ENCODE measurements at regions not wholly inside any gene's neighbourhood (a gene's known extent, or its start where the extent isn't known, plus 50 kb on each side); places are given as distances from the start of the nearest gene placed in this dataset.
A peak's percentile ranks its signal among the peaks of the same experiment; 100 is the strongest.

GRCh38 chr1:219313961-219314360, 140.3 kb downstream of the LYPLAL1 start:
- in situ Hi-C loops (cut with HindIII; ENCODE audit: low pct_ligation_motif_present, low pct_unique_long_range_greater_than_20kb, low sequenced_read_pairs) = no loop called here
- no peak for DNase-seq

DNA sequence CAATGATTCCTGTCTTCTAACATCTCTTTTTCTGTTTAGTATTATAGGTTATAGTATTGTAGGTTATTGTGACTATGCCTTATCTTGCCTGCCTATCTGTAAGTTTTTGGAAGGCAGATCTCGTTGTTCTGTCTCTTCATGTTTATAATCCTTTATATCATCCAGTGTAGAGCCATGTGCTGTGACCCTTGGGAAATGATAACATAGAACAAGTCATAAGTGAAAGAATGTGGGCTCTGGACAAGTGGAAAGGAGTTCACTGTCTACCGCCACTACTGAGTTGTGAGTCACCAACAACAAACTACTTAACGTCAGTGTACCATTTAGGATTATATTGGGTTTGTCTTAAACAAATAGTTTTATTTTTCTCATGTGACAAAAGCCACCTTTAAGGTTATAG, 139.3 kb downstream of the LYPLAL1 start:
- in situ Hi-C loops (cut with HindIII; ENCODE audit: low pct_ligation_motif_present, low pct_unique_long_range_greater_than_20kb, low sequenced_read_pairs) = no loop called here
- DNase-seq = no peak

DNA sequence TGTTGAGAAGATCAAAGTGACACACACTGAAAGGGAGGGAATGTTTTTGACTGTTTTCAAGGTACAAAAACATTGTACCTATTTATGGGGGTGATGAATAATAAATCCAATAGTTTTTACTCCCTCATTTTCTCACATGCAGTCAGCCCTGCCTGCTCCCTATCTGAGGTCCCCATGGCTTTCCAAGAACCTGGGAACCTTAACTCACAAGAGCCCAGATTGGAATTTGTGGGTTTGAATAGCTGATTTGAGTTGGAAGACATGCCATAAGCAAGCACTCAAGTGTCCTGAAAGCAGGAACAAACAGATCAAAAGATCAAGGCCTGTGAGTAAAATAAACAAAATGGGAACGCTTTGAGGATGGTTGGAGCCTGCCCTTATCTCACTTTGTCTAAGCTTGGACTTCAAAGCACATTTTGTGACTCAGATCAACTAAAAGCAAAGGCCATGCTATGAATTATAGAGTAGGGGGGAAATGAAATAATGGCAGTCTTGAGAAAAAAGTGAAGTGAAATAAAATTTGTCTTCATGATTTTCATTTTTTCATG, 136.6 kb downstream of the LYPLAL1 start:
- in situ Hi-C loops (cut with HindIII; ENCODE audit: low pct_ligation_motif_present, low pct_unique_long_range_greater_than_20kb, low sequenced_read_pairs) = no loop called here
- no peak for DNase-seq

DNA sequence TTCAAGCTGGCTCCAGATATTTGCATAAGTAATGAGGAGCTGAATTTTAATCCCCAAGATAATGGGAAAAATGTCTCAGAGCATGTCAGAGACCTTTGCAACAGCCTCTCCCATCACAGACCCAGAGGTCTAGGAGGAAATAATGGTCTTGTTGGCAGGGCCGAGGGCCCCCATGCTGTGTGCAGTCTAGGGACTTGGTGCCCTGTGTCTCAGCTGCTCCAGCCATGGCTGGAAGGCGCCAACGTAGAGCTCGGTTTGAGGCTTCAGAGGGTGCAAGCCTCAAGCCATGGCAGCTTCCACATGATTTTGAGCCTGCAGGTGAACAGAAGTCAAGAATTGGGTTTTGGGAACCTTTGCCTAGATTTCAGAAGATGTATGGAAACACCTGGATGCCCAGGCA, 134.7 kb downstream of the LYPLAL1 start:
- in situ Hi-C loops (cut with HindIII; ENCODE audit: low pct_ligation_motif_present, low pct_unique_long_range_greater_than_20kb, low sequenced_read_pairs) = no loop called here
- no peak for DNase-seq

DNA sequence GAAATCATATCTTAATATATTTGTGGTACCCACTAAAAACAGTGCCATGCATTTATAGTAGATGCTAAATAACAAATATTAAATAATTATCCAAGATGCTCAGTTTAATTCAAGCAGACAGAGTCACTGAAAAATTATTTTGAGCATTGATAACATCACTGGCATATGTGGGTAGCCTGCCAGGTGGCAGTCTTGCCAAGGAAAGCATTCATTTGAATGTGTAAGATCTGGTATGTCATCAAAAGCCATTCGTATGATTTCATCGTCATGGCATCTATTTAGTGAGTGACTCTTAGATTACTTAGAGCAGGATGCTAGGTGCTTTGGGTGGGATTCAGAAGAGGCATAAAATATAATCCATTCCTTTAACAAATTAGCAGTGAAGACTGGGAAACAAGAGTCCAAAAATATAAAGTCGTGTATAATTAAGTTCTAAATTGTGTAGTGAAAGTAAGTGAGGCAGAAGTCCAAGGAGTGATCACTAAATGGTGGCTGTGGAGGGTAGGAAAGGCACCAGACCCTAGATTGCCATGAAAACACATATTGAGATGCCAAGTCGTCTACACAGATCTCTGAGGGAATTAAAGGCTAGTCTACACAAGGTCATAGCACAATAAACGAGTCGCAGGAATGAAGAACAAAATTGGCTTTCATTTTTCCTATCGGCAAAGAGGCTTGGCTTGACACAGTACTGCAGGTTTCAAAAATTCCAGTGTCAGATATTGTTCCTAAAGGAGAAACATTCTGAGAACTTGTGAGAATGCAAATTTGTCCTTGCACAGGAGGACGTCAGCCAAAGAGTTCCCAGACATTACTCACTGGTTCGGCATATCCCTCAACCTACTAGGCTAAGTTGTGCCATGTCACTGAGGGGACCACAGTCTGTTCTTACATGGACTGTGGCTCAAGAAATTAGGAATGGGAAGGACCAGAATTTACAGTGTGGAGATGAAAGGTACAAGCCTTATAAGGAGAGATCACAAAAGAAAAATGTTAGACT, 130.8 kb downstream of the LYPLAL1 start:
- in situ Hi-C loops (cut with HindIII; ENCODE audit: low pct_ligation_motif_present, low pct_unique_long_range_greater_than_20kb, low sequenced_read_pairs) = no loop called here
- peak; percentile 88 for DNase-seq

- no peak for DNase-seq
- in situ Hi-C loops (cut with HindIII; ENCODE audit: low pct_ligation_motif_present, low pct_unique_long_range_greater_than_20kb, low sequenced_read_pairs) = no loop called here
Observed at GRCh38 chr1:219302697-219303096, 129.0 kb downstream of the LYPLAL1 start.

- no peak for DNase-seq
- in situ Hi-C loops (cut with HindIII; ENCODE audit: low pct_ligation_motif_present, low pct_unique_long_range_greater_than_20kb, low sequenced_read_pairs) = no loop called here
Observed at GRCh38 chr1:219299420-219299819, 125.7 kb downstream of the LYPLAL1 start.

DNA sequence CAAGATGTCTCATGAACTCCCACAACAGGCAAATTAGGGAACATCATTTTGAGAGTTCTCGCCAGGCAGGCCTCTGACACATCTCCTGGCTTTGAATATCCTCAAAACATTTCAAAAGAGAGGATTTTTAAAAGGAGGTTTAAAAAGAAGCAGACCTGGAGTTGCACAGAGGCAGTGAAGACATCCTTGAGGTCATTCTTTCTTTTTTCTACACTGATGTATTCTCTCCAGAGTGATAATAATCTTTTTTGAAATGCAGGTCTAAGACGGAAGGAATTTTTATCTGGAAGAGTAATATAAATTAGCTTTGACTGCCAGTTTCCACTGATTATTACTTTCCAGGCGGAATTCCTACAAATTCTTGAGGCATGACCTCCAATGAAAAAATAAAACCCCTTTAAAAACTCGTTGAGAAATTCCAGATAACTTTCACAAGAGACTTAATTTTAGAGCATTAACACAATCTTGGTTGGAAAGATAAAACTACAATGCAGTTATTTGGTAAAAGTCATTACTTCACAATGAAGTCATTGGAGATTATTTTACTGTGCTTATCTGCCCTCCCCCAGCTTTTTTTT, 125.0 kb downstream of the LYPLAL1 start:
- in situ Hi-C loops (cut with HindIII; ENCODE audit: low pct_ligation_motif_present, low pct_unique_long_range_greater_than_20kb, low sequenced_read_pairs) = no loop called here
- no peak for DNase-seq

DNA sequence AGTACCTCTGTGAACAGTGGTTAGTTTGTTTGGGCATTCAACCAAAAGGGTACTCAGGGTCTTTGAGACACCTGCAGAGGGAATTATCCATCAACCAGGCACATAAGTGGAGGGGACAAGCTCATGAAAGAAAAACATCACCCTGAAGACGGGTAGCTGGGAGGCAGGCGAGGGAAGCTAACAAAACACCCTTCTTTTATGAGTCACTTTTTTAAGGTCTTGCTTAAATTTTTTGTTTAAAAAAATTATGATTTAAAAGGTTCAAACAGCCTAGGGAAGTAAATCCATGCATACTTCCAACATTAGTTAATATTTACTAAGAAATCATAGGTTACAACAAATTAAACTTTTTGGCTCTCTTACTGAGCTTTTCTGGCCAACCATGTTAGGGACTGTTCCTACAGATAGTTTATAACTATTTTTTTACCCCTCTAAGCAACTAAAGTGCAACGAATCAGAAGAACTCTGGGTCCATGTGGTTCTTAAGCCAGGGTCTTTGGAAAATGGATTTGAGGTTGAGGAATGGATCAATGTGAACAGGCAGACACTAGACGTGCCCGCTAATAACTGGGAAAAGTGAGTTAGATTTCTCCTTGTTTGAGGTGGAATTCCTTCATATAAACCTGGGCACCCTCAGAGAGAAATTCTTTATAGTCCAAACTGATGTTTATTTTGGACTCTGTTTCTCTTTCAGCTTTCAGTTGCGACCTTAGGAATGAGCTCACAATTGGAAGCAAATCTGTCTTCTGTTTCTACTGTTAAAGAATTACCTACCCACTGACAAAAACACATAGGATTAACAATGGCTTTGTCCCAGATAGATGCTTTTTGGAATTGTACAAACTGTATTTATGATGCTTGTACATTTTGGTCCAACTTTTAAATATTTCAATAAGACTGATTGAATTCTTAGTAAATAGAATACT, 123.0 kb downstream of the LYPLAL1 start:
- DNase-seq = no peak
- in situ Hi-C loops (cut with HindIII; ENCODE audit: low pct_ligation_motif_present, low pct_unique_long_range_greater_than_20kb, low sequenced_read_pairs) = no loop called here

DNA sequence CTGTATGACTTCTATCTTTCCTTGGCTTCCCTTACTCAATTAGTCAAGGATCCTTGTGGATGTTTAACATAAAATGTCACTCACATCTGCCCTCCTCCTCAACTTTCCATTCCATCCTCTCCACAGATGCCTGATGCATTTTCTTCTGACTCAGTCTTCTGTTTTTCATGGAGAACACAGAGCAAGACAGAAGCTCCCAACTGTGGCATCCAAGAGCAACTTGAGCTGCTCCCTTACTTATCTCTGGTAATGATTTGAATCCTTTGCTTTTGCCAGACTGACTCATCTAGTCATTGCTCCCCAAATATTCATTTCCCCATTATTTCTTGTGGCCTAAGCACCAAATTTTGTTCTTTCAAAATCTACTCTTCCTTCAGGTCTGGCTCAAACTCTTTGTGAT, 120.6 kb downstream of the LYPLAL1 start:
- in situ Hi-C loops (cut with HindIII; ENCODE audit: low pct_ligation_motif_present, low pct_unique_long_range_greater_than_20kb, low sequenced_read_pairs) = no loop called here
- DNase-seq = no peak

DNA sequence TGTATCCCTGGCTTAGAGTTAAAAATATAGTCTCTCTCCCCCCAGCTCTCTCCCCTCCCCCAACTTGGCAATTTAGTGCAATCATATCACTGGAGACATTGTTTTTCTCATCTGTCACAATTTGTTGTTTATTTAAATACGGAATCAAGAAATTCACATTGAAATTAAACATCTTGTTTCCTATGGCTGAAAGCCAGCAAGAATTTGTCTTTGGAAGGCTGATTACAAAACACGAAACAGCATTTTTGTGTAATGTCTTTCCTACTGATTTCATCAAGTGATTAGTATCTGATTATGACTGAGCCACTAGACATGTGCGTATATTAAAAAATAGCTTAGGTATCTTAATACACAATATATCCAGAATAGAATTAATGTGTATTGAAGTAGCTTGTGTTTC, 119.7 kb downstream of the LYPLAL1 start:
- in situ Hi-C loops (cut with HindIII; ENCODE audit: low pct_ligation_motif_present, low pct_unique_long_range_greater_than_20kb, low sequenced_read_pairs) = no loop called here
- no peak for DNase-seq

DNA sequence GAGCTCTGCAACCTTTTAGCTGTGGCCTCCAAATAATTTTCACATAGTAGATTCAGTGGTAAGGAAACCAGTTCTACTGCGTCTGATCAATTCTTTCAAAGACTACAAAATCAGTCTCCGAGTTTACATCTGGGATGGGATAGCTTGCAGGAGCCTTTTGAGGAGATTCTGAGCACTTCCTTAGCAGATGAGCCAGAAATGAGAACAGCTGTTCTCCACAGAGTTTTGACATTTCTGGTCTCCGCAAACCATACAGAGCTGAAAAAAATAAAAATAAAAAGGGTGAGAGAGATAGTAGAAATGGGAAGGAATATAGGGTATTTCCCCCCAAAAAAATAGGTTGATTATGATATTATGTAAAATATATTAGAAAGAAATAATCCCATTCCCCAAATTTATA, 119.3 kb downstream of the LYPLAL1 start:
- no peak for DNase-seq
- in situ Hi-C loops (cut with HindIII; ENCODE audit: low pct_ligation_motif_present, low pct_unique_long_range_greater_than_20kb, low sequenced_read_pairs) = no loop called here

DNA sequence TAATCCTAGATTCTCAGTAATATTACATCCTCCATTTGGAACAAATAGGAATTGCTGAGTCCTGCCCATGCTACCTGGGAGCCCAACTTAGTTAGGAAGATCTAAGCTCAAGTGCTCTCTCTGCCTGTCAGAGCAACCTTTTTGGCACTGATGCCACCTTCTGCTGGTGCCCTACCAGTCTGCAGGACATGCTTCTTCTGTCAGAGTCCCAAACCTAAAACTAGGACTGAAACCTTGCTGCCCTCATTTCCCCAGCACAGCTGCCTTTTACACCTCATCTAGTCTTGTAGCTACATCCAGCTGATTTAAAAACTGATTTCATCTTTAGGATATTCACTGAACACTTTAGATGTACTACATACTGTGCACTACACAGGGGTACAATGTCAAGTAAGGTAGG, 118.7 kb downstream of the LYPLAL1 start:
- in situ Hi-C loops (cut with HindIII; ENCODE audit: low pct_ligation_motif_present, low pct_unique_long_range_greater_than_20kb, low sequenced_read_pairs) = no loop called here
- DNase-seq = no peak

DNA sequence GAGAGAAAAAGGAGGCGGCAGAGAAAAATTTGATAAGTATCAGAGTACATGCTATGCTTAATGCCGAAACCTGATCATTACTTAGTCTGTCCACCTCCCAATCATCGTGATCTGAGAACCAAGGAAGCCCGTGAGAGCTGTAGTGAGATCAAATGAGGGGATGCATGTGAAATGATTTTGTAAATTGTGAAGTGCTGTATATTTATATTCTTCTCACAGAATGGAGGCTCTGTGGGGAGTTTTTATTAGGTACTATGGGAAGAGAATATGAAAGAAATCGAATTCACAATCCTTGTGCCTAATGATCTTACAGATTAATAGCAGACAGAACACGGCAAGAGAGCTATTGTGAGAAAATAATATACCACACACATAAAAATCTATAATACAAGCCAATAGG, 115.5 kb downstream of the LYPLAL1 start:
- no peak for DNase-seq
- in situ Hi-C loops (cut with HindIII; ENCODE audit: low pct_ligation_motif_present, low pct_unique_long_range_greater_than_20kb, low sequenced_read_pairs) = no loop called here

GRCh38 chr1:219283541-219283940, 109.9 kb downstream of the LYPLAL1 start:
- in situ Hi-C loops (cut with HindIII; ENCODE audit: low pct_ligation_motif_present, low pct_unique_long_range_greater_than_20kb, low sequenced_read_pairs) = no loop called here
- DNase-seq = no peak

- in situ Hi-C loops (cut with HindIII; ENCODE audit: low pct_ligation_motif_present, low pct_unique_long_range_greater_than_20kb, low sequenced_read_pairs) = no loop called here
- DNase-seq = no peak
Observed at GRCh38 chr1:219281831-219282230, 108.2 kb downstream of the LYPLAL1 start.

DNA sequence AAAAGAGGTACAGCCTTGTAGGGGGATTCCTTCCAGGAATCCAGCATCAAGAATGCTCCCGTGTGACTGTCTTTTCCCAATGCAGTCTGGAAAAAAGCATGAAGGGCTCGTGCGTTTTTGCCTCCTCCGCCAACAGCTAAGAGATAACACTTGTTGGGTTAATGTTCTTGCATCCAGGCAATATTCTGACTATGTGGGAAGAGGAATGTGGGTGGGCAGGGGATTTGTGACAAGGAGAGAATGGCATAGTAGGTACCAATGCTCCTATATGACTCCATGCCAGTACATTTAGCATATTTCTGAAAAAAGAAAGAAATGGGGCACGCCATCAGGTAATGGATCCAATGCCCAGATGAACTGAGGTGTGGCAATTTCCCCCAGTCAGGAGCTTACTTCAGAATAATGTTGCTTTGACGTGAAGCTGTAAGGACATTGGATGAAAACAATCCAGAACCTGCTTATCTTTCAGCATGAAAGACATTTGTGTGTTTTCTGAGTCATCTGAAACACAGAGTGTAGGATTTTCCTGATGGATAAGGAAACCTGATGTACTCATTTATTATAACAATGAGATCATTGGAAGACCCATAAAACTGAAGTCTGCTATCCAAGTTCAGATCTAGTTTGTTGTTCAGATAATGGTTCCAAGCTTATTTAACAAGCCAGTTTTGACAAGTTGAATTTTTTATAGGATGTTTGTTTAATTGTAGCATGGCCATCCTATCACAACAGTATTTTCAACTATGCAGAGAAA, 105.5 kb downstream of the LYPLAL1 start:
- no peak for DNase-seq
- in situ Hi-C loops (cut with HindIII; ENCODE audit: low pct_ligation_motif_present, low pct_unique_long_range_greater_than_20kb, low sequenced_read_pairs) = no loop called here

- in situ Hi-C loops (cut with HindIII; ENCODE audit: low pct_ligation_motif_present, low pct_unique_long_range_greater_than_20kb, low sequenced_read_pairs) = no loop called here
- no peak for DNase-seq
Observed at GRCh38 chr1:219278288-219278687, 104.6 kb downstream of the LYPLAL1 start.
